MM.1S (cell line): ENCODE measurements at regions not wholly inside any gene's neighbourhood (a gene's known extent, or its start where the extent isn't known, plus 50 kb on each side); places are given as distances from the start of the nearest gene placed in this dataset.

Experiments
- CTCF ChIP-seq: fragments of 300-600 bp; sonication (generic); IDR thresholded peaks from 2 replicates; pipeline ENCODE4 v1.5.1; 2016; ENCODE audit warnings: antibody characterized with exemption, low read length, mixed read lengths
- EZH2 ChIP-seq: fragments of 300-600 bp; sonication (generic); optimal IDR thresholded peaks from 2 replicates; pipeline ENCODE3; 2017; ENCODE audit warnings: low read depth, mild to moderate bottlenecking, antibody characterized with exemption, low read length, mixed read lengths
- EZH2phosphoT487 ChIP-seq: fragments of 300-600 bp; sonication (generic); IDR thresholded peaks from 2 replicates; pipeline ENCODE4 v1.6.1; 2018; ENCODE audit warnings: antibody characterized with exemption, low read length

- TF ChIP-seq CTCF, result no peak
- TF ChIP-seq EZH2, result no peak
- no peak for TF ChIP-seq EZH2phosphoT487
Measured at GRCh38 chr6:120282005-120282404, 932.4 kb upstream of the MAN1A1 start.
